ENCODE measurements at regions not wholly inside any gene's neighbourhood (a gene's known extent, or its start where the extent isn't known, plus 50 kb on each side); places are given as distances from the start of the nearest gene placed in this dataset.

DNA sequence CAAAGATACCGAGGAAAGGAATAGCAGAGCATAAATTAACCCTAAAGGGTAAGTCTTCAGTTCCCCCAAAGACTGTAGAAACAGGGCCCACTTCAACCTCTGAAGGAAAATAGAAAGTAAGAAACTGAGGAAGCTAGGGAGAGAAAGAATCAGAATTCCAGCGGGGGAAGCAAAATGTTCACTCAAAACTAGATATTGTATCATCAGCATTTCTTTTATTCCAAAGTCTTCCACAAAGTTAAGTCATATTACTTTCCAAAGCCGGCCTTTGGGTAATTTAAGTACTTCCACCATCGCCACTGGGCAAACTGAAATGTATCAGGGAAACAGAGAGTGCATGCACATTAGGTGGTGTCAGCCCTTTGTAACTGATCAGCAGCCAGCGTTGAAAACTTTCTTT, 88.3 kb downstream of the RSL24D1 start:
- no peak for TF ChIP-seq CTCF (IDR thresholded peaks at IDR 0.05; ENCODE audit: poor library complexity)
- TF ChIP-seq EZH2 (IDR thresholded peaks at IDR 0.05; ENCODE audit: borderline replicate concordance) = no peak
- no peak for TF ChIP-seq EZH2phosphoT487 (IDR thresholded peaks at IDR 0.05; ENCODE audit: low read depth, severe bottlenecking, unreplicated experiment)

Measured in hepatocyte (in vitro differentiated cells).